Heart left ventricle (tissue), 16 donors: ENCODE measurements at regions not wholly inside any gene's neighbourhood (a gene's known extent, or its start where the extent isn't known, plus 50 kb on each side); places are given as distances from the start of the nearest gene placed in this dataset.

Source experiments
- ATAC-seq, 4 donors: fragments of 200-7000 bp; cut with Tn5 transposase; one replicate each; pipeline ENCODE4 v1.9.1; 2020 to 2022; ENCODE audit warnings: moderate library complexity in 4 of 4, mild to moderate bottlenecking in 3 of 4, moderate number of reproducible peaks in 1 of 4
- DNase-seq, 5 donors: peaks; one replicate each; pipeline ENCODE4 v3.0.0-alpha.2; 2020
- H3K27ac ChIP-seq, 12 donors: fragments of 200-600 bp; sonication (generic) in 4 of 12; one replicate each; pipeline versions ENCODE4 v1.5.0 to v1.8.0; 2016 to 2022; ENCODE audit warnings: mild to moderate bottlenecking in 2 of 12
- H3K27me3 ChIP-seq, 9 donors: fragments of 200-600 bp; sonication (generic) in 2 of 9; one replicate each; pipeline versions ENCODE4 v1.5.1 to v1.8.0; 2016 to 2022; ENCODE audit warnings: mild to moderate bottlenecking in 3 of 9
- H3K36me3 ChIP-seq, 9 donors: fragments of 200-600 bp; sonication (generic) in 2 of 9; one replicate each; pipeline versions ENCODE4 v1.5.0 to v1.8.0; 2018 to 2022; ENCODE audit warnings: mild to moderate bottlenecking in 2 of 9
- H3K4me1 ChIP-seq, 12 donors: fragments of 200-600 bp; sonication (generic) in 4 of 12; one replicate each; pipeline versions ENCODE4 v1.5.0 to v1.8.0; 2016 to 2022; ENCODE audit warnings: mild to moderate bottlenecking in 3 of 12
- H3K4me3 ChIP-seq, 12 donors: fragments of 200-600 bp; sonication (generic) in 4 of 12; one replicate each; pipeline versions ENCODE4 v1.5.0 to v1.8.0; 2017 to 2022; ENCODE audit warnings: mild to moderate bottlenecking in 9 of 12, moderate library complexity in 4 of 12
- H3K9me3 ChIP-seq, 12 donors: fragments of 200-600 bp; sonication (generic) in 4 of 12; one replicate each; pipeline versions ENCODE4 v1.5.0 to v1.8.0; 2016 to 2022; ENCODE audit warnings: mild to moderate bottlenecking in 1 of 12
- CTCF ChIP-seq, 12 donors: fragments of 200-600 bp; sonication (generic) in 4 of 12; IDR thresholded peaks; one replicate each; pipeline versions ENCODE4 v1.5.0 to v1.8.0; 2018 to 2022; ENCODE audit warnings: antibody characterized with exemption in 12 of 12, mild to moderate bottlenecking in 5 of 12
- POLR2A ChIP-seq, 2 donors: fragments of 450-650 bp; IDR thresholded peaks; one replicate each; pipeline ENCODE4 v1.6.1; 2017; ENCODE audit warnings: antibody characterized with exemption in 2 of 2, mild to moderate bottlenecking in 2 of 2, moderate library complexity in 2 of 2
- WGBS, 4 donors: extraction: QIAGEN DNeasy Blood & Tissue Kit in 2 of 4; methylation state at CpG; one replicate each; pipeline versions ENCODE4 v1.1.5 to v1.1.7; 2013 to 2018; 5-methylcytosine and 5-hydroxymethylcytosine counted together
- intact Hi-C, 10 donors: fragments of 100-400 bp; cut with DNase I; formaldehyde crosslinking; loops; one replicate each; pipeline versions ENCODE4 v1.11.1 to v1.14.2; 2022
- donor health status: ischemic (EF 13 %, LVEDD 7.1; RV severe dilation, severe dysfunction).
- donor health status: healthy with polysubstance abuse.
- donor health status: DM: no; HTN: yes; CAD: no.
- donor health status: DM: no; HTN: no; CAD: no.
- donor health status: ischemic (EF 25% LVEDD 6.9; RV normal size, moderate dysfunction).
- donor health status: ischemic (EF 25% LVEDD 5.7; RV mildly dilated, moderate dysfunction).
- donor health status: healthy.
- donor health status: DM: yes; HTN: yes; CAD: no.
- donor health status: ischemic (EF 35%, LVEDD 5.7; RV mildly dilated, moderate dysfunction).
- donor health status: nonischemic (EF 11% LVEDD 7.7; RV severe dilation, severe dysfunction).
- donor health status: DM: yes; HTN: yes; CAD: no.
- donor health status: PGD.
- donor health status: ischemic (EF 29% LVEDD 5.4; RV normal size, mild dysfunction).
- donor health status: nonischemic (EF 23%, LVEDD 6.1; RV moderate dilation, normal function).

DNA sequence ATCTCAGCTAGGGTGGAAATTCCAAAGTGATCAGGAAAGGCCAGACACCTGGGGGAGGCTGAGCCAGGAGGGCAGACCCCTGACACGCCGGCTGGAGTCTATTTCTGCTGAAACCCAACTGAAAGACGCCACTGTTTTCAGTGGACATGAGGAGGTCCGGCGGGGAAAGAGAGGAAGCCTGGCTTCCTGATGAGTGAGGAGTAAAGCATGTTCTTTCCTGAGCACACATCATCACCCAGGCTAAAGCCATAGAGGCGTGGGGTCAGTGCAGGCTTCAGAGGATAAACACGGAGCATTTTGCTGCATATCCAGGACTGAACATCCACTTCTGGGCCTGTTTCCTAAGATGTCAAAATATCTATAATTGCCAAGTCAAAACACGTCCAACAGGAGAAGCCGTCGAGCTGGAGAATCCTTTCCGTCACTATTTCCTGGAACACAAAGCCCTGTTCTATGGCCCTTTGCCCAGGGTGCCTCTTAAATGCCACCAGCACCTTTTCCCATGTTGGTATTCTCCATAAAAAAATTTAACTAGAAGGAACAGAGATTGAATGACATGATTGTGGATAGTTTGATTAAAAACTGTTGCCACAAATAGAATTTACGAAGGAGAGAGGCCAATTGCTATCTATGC, 597.9 kb upstream of the ADAMTS16 start:
- Histone ChIP-seq H3K27ac (no peak overlapping the region), H3K4me1 (no peaks in the 10 kb centered on the region), H3K36me3 (no peaks in the 10 kb centered on the region), H3K4me3 (no peak overlapping the region), H3K9me3 (no peaks in the 10 kb centered on the region), H3K27me3 (no peaks in the 10 kb centered on the region)
- intact Hi-C loops, result no loop called here
- TF ChIP-seq CTCF (IDR thresholded peaks at IDR 0.05) (no peak), POLR2A (IDR thresholded peaks at IDR 0.05) (no peak)
- DNase-seq, result no peak
- WGBS, 4 donors, result 37 to 56% (median 48%) methylated on average over 12 of the region's 12 CpGs
- no peak for ATAC-seq

DNA sequence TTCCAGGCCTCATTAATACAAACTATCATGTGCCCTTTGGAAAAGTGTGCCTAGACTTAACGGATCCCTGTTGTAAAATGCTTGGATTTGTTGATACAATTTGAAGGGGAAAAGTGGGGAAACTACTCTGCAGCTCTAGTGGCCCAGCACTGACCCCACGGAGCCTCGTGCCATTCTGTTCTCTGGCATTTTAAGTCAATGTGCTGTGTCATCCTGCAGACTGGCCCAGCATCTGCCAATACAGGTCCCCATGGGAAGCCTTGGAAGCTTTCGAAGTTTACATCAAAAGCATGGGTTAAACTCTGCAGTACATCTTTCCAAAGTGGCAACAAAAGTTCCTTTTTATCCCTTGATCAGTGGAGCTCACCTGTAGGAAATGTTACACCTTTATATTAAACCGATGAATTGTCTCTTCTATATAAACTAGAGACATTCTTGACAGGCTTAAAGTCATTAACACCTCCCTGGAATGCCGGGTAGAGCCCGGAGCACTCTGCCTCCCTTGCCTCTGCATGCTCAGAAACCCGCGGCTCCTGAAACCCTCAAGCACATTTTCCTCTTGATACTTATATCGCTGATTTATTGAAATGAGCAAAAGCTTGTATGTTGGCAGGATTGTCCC, 596.0 kb upstream of the ADAMTS16 start:
- H3K27me3 ChIP-seq, result no peaks in the 10 kb centered on the region
- no peak for ATAC-seq
- H3K4me3 ChIP-seq, result no peak overlapping the region
- TF ChIP-seq POLR2A (IDR thresholded peaks at IDR 0.05) (no peak), CTCF (IDR thresholded peaks at IDR 0.05) (no peak)
- H3K9me3 ChIP-seq, result no peaks in the 10 kb centered on the region
- no peak overlapping the region for H3K27ac ChIP-seq
- H3K36me3 ChIP-seq, result no peaks in the 10 kb centered on the region
- 40 to 61% (median 55%) methylated on average over 10 of the region's 10 CpGs for WGBS, 4 donors
- H3K4me1 ChIP-seq, result no peaks in the 10 kb centered on the region
- DNase-seq, result no peak
- intact Hi-C loops, result no loop called here

- intact Hi-C loops, result no loop called here
- whole genome bisulfite sequencing, 4 donors, result 87 to 92% (median 89%) methylated on average over 6 of the region's 6 CpGs
- H3K9me3 ChIP-seq, result no peaks in the 10 kb centered on the region
- no peak overlapping the region for H3K4me3 ChIP-seq
- TF ChIP-seq CTCF (IDR thresholded peaks at IDR 0.05) (no peak), POLR2A (IDR thresholded peaks at IDR 0.05) (no peak)
- H3K4me1 ChIP-seq, result no peaks in the 10 kb centered on the region
- H3K27ac ChIP-seq, result no peak overlapping the region
- no peaks in the 10 kb centered on the region for H3K36me3 ChIP-seq
- no peak for DNase-seq
- ATAC-seq, result no peak
- H3K27me3 ChIP-seq, result no peaks in the 10 kb centered on the region
These were observed 592.6 kb upstream of the ADAMTS16 start for GRCh38 chr5:4547547-4547946.

GRCh38 chr5:4548341-4548740, 591.8 kb upstream of the ADAMTS16 start:
- TF ChIP-seq CTCF (IDR thresholded peaks at IDR 0.05), result no peak
- TF ChIP-seq POLR2A (IDR thresholded peaks at IDR 0.05), result no peak
- Histone ChIP-seq H3K9me3 (no peaks in the 10 kb centered on the region), H3K36me3 (no peaks in the 10 kb centered on the region), H3K27ac (no peak overlapping the region), H3K4me3 (no peak overlapping the region), H3K4me1 (no peaks in the 10 kb centered on the region), H3K27me3 (no peaks in the 10 kb centered on the region)
- intact Hi-C loops, result no loop called here
- DNase-seq (no peak), ATAC-seq (no peak)
- WGBS, 4 donors, result 72 to 81% (median 77%) methylated on average over 1 of the region's 1 CpG
